Activated CD4-positive, alpha-beta memory T cell treated with anti-CD3 and anti-CD28 coated beads, Interleukin-2, amount 10 ng/mL, durations not matched to agents 7 days and 5 days (primary cell): ENCODE measurements at regions not wholly inside any gene's neighbourhood (a gene's known extent, or its start where the extent isn't known, plus 50 kb on each side); places are given as distances from the start of the nearest gene placed in this dataset.

Source experiments
- CTCF ChIA-PET: fragments of 350-600 bp; sonication (Branson Sonifier 250); formaldehyde crosslinking; loops from one replicate; lab custom pipeline; 2021; ENCODE audit warnings: antibody characterized with exemption, inconsistent platforms; lab: Charles Lee
- POLR2A ChIA-PET: fragments of 350-600 bp; sonication (Branson Sonifier 250); formaldehyde crosslinking; loops from one replicate; lab custom pipeline; 2021; ENCODE audit warnings: antibody characterized with exemption; lab: Charles Lee
- DNase-seq: peaks from one replicate; pipeline ENCODE4 v3.0.0-alpha.2; 2020
- H3K27ac Mint-ChIP-seq: one replicate; pipeline ENCODE4 v1.8.0; 2021; ENCODE audit warnings: mild to moderate bottlenecking, mixed read lengths
- H3K27me3 Mint-ChIP-seq: one replicate; pipeline ENCODE4 v1.8.0; 2021; ENCODE audit warnings: mixed read lengths
- H3K36me3 Mint-ChIP-seq: one replicate; pipeline ENCODE4 v1.8.0; 2021; ENCODE audit warnings: low read depth, mixed read lengths
- H3K4me1 Mint-ChIP-seq: one replicate; pipeline ENCODE4 v1.8.0; 2021; ENCODE audit warnings: mixed read lengths
- H3K4me3 Mint-ChIP-seq: one replicate; pipeline ENCODE4 v1.8.0; 2021; ENCODE audit warnings: mild to moderate bottlenecking, mixed read lengths
- H3K9me3 Mint-ChIP-seq: one replicate; pipeline ENCODE4 v1.8.0; 2021; ENCODE audit warnings: mixed read lengths

DNA sequence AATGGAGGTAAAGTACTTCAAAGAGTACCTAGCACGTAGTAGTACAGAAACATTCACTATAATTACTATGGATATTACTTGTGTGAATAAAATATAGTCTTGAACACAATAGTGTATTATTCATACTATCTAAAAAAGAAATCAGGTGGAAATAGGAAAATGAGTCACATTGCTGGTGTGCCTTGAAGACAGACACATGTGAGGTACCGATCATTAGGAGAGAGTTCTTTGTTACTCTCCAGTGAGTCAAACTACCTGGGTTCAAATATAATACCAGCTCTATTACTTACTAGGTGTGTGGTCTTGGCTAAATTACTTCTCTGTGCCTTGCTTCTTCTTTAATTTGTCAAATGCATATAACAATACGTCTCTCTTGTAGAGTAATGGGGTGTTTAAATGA lies 50.8 kb upstream of the BEND6 start:
- no peak overlapping the region for H3K27ac Mint-ChIP-seq
- ChIA-PET POLR2A (interaction anchor here (1.2 to 2.0 kb wide), 2 partner anchors 13 to 413 kb away, joined by 4 to 9 read pairs; partner anchors contain the start of gene PRIM2), CTCF (interaction anchor here (0.6 to 10.0 kb wide), 27 partner anchors 9 to 421 kb away, joined by 3 to 134 read pairs (median 4); partner anchors contain the start of genes KIAA1586, PRIM2 and RAB23)
- H3K4me3 Mint-ChIP-seq = no peak overlapping the region
- no peaks in the 10 kb centered on the region for H3K36me3 Mint-ChIP-seq
- no peaks in the 10 kb centered on the region for H3K9me3 Mint-ChIP-seq
- DNase-seq = no peak
- H3K27me3 Mint-ChIP-seq = peaks cover 20% of the 10 kb centered on the region
- no peaks in the 10 kb centered on the region for H3K4me1 Mint-ChIP-seq

DNA sequence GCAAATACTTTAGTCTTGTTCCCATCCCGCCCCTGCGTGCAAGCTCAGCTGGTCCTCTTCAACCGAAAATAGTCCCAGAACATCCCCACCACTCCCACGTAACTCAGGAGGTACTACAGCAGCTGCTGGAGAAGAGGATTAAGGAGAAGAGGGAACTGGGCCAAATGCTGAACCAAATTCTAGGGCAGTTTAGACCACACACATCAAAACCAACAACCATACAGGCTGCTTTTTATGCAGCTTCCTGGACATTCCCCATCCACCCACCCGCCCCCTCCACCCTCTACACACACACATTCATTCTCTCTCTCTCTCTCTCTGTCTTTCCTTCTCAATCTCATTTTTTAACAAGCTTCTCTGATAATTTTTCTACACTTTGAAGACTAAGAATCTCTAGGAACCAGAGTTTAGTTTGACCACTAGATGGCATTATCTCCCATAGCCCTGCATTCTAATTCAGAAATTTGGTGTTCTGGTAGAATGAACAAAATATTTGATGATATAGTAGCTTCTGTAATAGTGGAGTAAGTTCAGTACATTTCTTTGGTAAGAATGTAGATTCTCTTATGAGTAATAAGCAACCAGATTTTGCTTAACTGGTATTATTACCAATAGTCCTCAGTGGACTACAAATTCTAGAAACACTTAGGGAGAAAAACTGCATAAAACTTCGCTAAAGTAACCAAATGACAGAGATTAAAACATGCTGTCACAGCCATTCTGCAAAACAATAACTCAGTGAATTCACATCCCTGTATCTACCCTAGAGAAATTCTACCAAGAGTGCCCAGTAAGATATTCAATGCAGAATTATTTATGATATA lies 52.1 kb upstream of the BEND6 start:
- H3K27me3 Mint-ChIP-seq = peaks cover 20% of the 10 kb centered on the region
- CTCF ChIA-PET = interaction anchor here (0.6 to 10.0 kb wide), 20 partner anchors 11 to 419 kb away, joined by 3 to 134 read pairs (median 4); partner anchors contain the start of genes BAG2, BEND6, KIAA1586 and PRIM2
- POLR2A ChIA-PET = interaction anchor here (1.0 kb wide), 1 partner anchor 414 kb away, joined by 4 read pairs; the partner anchor contains the start of gene PRIM2
- no peaks in the 10 kb centered on the region for H3K9me3 Mint-ChIP-seq
- H3K27ac Mint-ChIP-seq = no peak overlapping the region
- DNase-seq = no peak
- H3K4me1 Mint-ChIP-seq = no peaks in the 10 kb centered on the region
- no peak overlapping the region for H3K4me3 Mint-ChIP-seq
- no peaks in the 10 kb centered on the region for H3K36me3 Mint-ChIP-seq

DNA sequence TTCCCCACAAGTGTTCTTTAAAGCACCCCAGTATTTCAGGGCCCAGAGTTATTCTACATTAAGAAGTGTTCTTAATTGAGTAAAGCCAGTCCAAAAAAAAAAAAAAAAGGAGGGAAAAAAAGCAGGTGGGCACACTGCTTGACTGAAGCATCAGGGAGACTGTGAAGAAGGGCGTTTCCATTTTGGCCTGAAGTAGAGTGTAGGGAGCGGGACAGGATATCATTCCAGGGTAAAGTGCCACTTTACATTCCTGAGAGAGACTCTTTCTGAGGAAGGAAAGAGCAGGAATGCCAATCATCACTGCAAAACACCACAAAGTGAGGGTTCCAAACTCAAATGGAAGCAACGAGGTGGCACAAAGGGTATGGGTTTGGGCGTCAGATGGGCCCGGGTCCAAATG lies 54.1 kb upstream of the BEND6 start:
- no peaks in the 10 kb centered on the region for H3K9me3 Mint-ChIP-seq
- CTCF ChIA-PET = interaction anchor here (1.4 to 10.0 kb wide), 2 partner anchors 51 to 415 kb away, joined by 3 to 134 read pairs; partner anchors contain the start of gene PRIM2
- POLR2A ChIA-PET = no interaction called here

DNA sequence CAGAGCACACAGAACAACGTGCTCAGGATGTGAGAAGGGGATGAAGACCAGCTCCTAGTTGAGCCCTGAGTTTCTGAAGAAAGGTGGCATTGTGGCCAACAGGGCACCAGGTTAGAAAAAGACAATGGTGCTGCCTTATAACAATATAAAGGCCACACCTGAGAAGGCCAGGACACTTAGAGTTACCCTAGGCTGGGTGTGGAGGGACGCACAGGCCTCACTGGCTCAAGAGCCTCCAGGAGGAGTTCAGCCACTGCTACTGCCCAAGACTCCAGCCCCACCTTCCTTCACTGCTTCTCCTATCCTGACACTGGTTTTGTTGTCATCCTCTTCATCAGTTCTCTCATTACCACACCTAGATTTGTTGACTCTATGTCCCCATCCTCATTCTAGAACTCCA lies 55.2 kb upstream of the BEND6 start:
- H3K27me3 Mint-ChIP-seq = peaks cover 8% of the 10 kb centered on the region
- no peaks in the 10 kb centered on the region for H3K36me3 Mint-ChIP-seq
- H3K4me3 Mint-ChIP-seq = no peak overlapping the region
- ChIA-PET CTCF (interaction anchor here (10.0 kb wide), 1 partner anchor 416 kb away, joined by 134 read pairs; the partner anchor contains the start of gene PRIM2), POLR2A (no interaction called here)
- no peaks in the 10 kb centered on the region for H3K4me1 Mint-ChIP-seq
- H3K9me3 Mint-ChIP-seq = no peaks in the 10 kb centered on the region
- H3K27ac Mint-ChIP-seq = no peak overlapping the region
- DNase-seq = no peak

More for the DNA sequence above, 54.1 kb upstream of the BEND6 start:
- H3K36me3 Mint-ChIP-seq = no peaks in the 10 kb centered on the region
- no peak overlapping the region for H3K27ac Mint-ChIP-seq
- DNase-seq = no peak
- peaks cover 12% of the 10 kb centered on the region for H3K27me3 Mint-ChIP-seq
- no peaks in the 10 kb centered on the region for H3K4me1 Mint-ChIP-seq
- no peak overlapping the region for H3K4me3 Mint-ChIP-seq

DNA sequence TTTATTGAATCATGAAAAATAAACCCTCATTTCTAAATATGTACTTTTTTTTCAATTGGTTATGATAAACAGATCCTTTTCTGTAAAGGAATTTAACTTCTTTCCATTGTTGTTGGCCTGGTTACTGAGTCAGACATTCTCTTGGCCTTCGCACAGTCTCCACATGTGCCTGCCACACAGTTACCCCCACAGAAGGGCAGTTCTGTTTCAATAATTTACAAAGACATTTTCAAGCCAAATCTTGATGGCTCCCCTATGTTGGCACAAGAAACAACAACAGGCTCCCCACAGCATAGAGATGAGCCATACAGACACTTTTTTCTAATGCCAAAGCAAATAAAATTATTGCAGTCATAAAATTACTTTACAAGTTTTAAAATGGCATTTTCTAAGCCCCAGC lies 55.6 kb upstream of the BEND6 start:
- peaks cover 8% of the 10 kb centered on the region for H3K27me3 Mint-ChIP-seq
- ChIA-PET CTCF (interaction anchor here (10.0 kb wide), 1 partner anchor 416 kb away, joined by 134 read pairs; the partner anchor contains the start of gene PRIM2), POLR2A (no interaction called here)
- no peaks in the 10 kb centered on the region for H3K4me1 Mint-ChIP-seq
- DNase-seq = no peak
- no peak overlapping the region for H3K4me3 Mint-ChIP-seq
- H3K36me3 Mint-ChIP-seq = no peaks in the 10 kb centered on the region
- no peak overlapping the region for H3K27ac Mint-ChIP-seq
- no peaks in the 10 kb centered on the region for H3K9me3 Mint-ChIP-seq

DNA sequence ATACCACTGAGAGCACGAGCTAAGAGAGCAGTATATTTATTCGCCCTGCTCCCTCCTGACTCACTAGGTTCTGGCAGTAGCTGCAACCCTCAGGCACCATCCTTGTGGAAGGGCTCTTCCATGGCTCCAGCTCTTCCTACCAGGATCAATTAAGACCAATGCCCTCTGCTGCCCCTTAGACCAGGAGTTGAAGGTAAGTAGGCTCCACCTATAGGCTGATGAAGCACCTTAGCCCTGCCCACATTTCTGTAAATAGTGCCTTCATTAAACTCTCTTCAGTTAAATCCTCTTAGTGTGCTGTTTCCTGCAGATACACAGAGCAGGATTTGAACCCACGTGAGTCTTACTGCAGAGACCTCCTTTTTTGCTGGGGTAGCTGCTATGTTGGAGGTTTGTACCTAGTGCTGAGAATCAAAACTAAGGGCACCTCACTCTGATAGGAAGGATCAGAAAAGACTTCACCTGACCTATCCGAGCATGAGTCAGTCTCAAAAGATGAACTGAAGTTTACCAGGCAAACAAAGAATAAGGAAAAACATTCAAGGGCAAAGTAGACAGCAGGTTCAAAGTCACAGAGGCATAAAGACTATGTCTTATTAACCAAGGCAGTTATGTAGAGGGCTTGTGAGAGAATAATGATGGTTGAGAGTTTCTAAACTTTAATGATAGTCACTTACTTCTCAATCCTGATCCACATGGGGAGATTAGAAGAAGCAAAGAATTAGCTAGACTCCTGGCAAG lies 56.9 kb upstream of the BEND6 start:
- Mint-ChIP-seq H3K4me1 (no peaks in the 10 kb centered on the region), H3K4me3 (no peak overlapping the region), H3K36me3 (no peaks in the 10 kb centered on the region), H3K9me3 (no peaks in the 10 kb centered on the region), H3K27ac (no peak overlapping the region), H3K27me3 (peaks cover 6% of the 10 kb centered on the region)
- CTCF ChIA-PET = no interaction called here
- no peak for DNase-seq
- POLR2A ChIA-PET = no interaction called here

DNA sequence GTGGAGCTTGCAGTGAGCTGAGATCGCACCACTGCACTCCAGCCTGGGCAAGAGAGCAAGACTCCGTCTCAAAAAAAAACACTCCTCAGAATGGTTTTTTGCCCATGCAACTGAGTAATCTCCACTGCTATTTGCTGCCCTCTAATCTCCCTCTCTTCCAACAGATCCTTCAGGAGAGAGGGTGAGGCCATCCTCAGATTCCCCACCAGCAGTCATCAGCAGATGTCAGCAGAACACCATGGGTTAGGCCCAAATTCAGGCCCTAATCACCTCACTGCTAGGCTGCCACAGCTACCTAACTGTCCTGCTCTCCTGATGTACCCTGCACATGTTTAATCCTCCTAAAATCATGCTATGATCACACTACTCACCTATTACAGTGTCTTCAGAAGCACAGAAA lies 63.2 kb upstream of the BEND6 start:
- DNase-seq = no peak
- Mint-ChIP-seq H3K36me3 (no peaks in the 10 kb centered on the region), H3K27me3 (peaks cover 4% of the 10 kb centered on the region), H3K4me3 (no peak overlapping the region), H3K4me1 (peaks cover 32% of the 10 kb centered on the region), H3K27ac (no peak overlapping the region), H3K9me3 (no peaks in the 10 kb centered on the region)
- CTCF ChIA-PET = interaction anchor here (0.7 to 3.4 kb wide), 5 partner anchors 11 to 425 kb away, joined by 3 to 14 read pairs (median 9); partner anchors contain the start of gene PRIM2
- POLR2A ChIA-PET = no interaction called here

DNA sequence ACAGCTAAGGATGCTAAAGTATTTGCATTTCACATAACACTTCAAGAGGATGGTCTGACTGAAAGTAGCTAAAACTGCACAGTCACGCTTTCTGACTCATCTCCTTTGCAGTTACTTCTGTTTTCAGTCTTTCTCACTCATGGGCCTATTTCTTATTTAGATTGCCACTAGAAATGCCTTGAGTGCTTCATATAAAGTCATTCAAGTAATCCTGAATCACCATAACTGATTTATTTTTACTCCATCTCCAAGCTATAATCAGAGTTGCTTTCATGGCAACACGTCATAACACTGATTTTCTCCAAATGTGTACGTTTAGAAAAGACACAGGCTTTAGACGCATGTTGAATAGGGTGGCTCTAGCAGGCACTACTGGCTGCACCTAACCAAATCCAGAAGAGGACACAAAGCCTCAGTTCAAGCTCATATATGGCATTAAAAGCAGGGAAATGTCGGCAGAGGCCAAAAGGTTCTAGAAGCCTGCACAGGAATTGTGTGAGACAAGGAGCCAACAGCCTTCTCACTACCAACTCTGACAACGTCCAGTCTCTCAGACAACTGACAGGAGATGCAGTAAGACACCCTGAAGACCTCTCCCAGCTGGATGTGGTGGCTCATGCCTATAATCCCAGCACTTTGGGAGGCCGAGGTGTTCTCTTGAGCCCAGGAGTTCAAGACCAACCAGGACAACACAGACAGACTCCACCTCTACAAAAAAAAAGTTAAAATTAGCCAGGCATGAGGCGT lies 64.1 kb upstream of the BEND6 start:
- POLR2A ChIA-PET = interaction anchor here (0.6 to 1.2 kb wide), 3 partner anchors 14 to 132 kb away, joined by 3 to 4 read pairs (median 4); no protein-coding TSS in a partner anchor

DNA sequence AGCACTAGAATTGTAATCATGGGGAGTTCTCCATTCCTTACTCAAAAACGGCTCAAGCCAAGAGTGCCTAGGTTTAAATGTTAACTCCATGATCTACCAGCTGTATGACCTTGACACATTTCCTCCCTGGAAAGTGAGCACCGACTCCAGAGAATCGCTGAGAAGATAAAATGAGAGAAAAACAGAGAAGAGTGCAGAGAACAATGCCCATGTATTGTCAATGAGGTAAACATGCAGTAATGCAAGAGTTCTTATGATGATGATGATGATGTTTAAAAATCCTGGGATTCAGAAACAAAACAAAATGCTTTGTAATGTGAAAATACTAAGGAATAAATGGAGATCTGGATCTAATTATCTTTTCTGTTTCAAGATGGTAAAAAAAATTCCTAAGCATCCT lies 64.8 kb upstream of the BEND6 start:
- peaks cover 4% of the 10 kb centered on the region for H3K27me3 Mint-ChIP-seq
- H3K36me3 Mint-ChIP-seq = no peaks in the 10 kb centered on the region
- POLR2A ChIA-PET = interaction anchor here (0.6 to 1.2 kb wide), 2 partner anchors 38 to 133 kb away, joined by 3 to 4 read pairs; no protein-coding TSS in a partner anchor
- peaks cover 32% of the 10 kb centered on the region for H3K4me1 Mint-ChIP-seq
- no peak overlapping the region for H3K27ac Mint-ChIP-seq
- no peaks in the 10 kb centered on the region for H3K9me3 Mint-ChIP-seq
- CTCF ChIA-PET = interaction anchor here (0.7 to 3.4 kb wide), 5 partner anchors 13 to 434 kb away, joined by 3 to 14 read pairs (median 5); partner anchors contain the start of gene PRIM2
- DNase-seq = no peak
- H3K4me3 Mint-ChIP-seq = no peak overlapping the region

More for the DNA sequence above, 64.1 kb upstream of the BEND6 start:
- no peaks in the 10 kb centered on the region for H3K9me3 Mint-ChIP-seq
- DNase-seq = no peak
- CTCF ChIA-PET = interaction anchor here (0.7 to 3.4 kb wide), 8 partner anchors 12 to 434 kb away, joined by 3 to 14 read pairs (median 4); partner anchors contain the start of gene PRIM2
- no peak overlapping the region for H3K4me3 Mint-ChIP-seq
- H3K27me3 Mint-ChIP-seq = peaks cover 4% of the 10 kb centered on the region
- peak overlapping the region; percentile 59 for H3K27ac Mint-ChIP-seq
- H3K36me3 Mint-ChIP-seq = no peaks in the 10 kb centered on the region
- peaks cover 32% of the 10 kb centered on the region for H3K4me1 Mint-ChIP-seq

DNA sequence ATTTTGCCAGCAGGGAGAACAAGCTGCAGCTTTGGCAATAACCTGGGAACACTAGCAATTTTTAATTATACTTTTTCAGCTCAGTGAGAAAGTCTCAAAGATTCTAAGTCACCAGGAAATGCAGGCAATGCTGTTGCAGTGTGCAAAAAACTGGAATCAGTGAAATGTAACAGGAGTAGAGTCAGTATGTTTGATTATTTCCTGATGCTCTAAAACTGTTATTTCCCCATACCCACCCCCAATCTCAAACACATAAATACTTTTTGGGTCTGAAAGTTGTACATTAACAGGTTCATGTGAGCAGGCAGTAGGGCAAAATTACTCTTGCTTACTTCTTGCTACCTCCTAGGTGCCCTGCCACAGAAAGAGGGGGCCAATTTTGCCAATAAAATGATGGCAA lies 65.4 kb upstream of the BEND6 start:
- CTCF ChIA-PET = interaction anchor here (1.3 to 3.4 kb wide), 4 partner anchors 13 to 37 kb away, joined by 3 to 14 read pairs (median 4); no protein-coding TSS in a partner anchor
- no peak for DNase-seq
- no peak overlapping the region for H3K27ac Mint-ChIP-seq
- H3K36me3 Mint-ChIP-seq = no peaks in the 10 kb centered on the region
- H3K9me3 Mint-ChIP-seq = no peaks in the 10 kb centered on the region
- POLR2A ChIA-PET = no interaction called here
- no peak overlapping the region for H3K4me3 Mint-ChIP-seq
- peaks cover 4% of the 10 kb centered on the region for H3K27me3 Mint-ChIP-seq
- peaks cover 32% of the 10 kb centered on the region for H3K4me1 Mint-ChIP-seq

DNA sequence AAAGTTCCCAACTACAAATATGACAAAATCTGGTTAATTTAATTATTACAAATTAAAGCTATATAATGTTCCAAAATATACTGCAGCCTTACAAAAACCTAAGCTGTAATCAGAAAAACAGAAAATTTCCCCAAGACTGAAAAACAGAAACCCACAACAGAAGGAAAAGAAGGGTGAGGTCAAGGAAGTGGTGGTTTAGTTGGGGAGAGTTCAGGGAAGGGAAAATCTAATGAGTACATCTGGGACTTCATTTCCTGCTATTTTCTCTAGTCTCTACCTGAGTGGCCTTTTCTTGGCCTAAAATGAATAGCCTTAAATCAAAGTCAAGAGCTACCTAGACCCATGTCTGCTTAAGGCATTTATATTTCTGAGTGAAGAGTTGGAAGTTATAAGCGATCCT lies 66.2 kb upstream of the BEND6 start:
- no peaks in the 10 kb centered on the region for H3K36me3 Mint-ChIP-seq
- no peak overlapping the region for H3K4me3 Mint-ChIP-seq
- POLR2A ChIA-PET = no interaction called here
- no peak for DNase-seq
- H3K4me1 Mint-ChIP-seq = peaks cover 32% of the 10 kb centered on the region
- H3K27ac Mint-ChIP-seq = no peak overlapping the region
- CTCF ChIA-PET = interaction anchor here (1.3 to 1.4 kb wide), 4 partner anchors 14 to 36 kb away, joined by 3 to 4 read pairs (median 3); no protein-coding TSS in a partner anchor
- H3K9me3 Mint-ChIP-seq = no peaks in the 10 kb centered on the region
- peaks cover 4% of the 10 kb centered on the region for H3K27me3 Mint-ChIP-seq

DNA sequence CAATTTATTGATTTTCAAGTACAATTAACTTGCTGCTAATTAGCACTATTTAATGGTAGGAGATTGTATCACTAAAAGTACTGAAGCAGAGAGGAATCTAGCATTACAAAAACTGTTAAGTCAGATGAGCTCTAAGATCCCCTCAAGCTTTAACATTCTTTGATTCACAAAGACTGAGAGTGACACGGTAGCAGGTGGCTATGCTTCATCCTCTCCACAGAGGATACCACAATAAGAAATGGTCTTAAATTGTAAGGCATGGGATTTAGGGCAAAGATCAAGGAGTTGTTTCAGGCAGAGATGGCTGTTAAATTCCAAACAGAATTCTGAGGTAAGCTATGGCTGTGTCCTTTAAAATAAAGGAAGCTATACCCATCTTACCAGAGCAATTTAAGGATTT lies 67.8 kb upstream of the BEND6 start:
- H3K36me3 Mint-ChIP-seq = no peaks in the 10 kb centered on the region
- H3K4me1 Mint-ChIP-seq = peaks cover 32% of the 10 kb centered on the region
- CTCF ChIA-PET = interaction anchor here (1.5 kb wide), 2 partner anchors 16 to 43 kb away, joined by 3 read pairs; no protein-coding TSS in a partner anchor
- H3K4me3 Mint-ChIP-seq = no peak overlapping the region
- peaks cover 6% of the 10 kb centered on the region for H3K27me3 Mint-ChIP-seq
- POLR2A ChIA-PET = no interaction called here
- DNase-seq = no peak
- no peak overlapping the region for H3K27ac Mint-ChIP-seq
- no peaks in the 10 kb centered on the region for H3K9me3 Mint-ChIP-seq
